Progenitor cell of endocrine pancreas (in vitro differentiated cells): ENCODE measurements at regions not wholly inside any gene's neighbourhood (a gene's known extent, or its start where the extent isn't known, plus 50 kb on each side); places are given as distances from the start of the nearest gene placed in this dataset.

ENCODE experiments used
- DNase-seq: peaks from one replicate; pipeline ENCODE4 v3.0.0; 2021; ENCODE audit warnings: low spot score; ENCODE audit not compliant: unreplicated experiment
- H3K27ac Mint-ChIP-seq: 2 replicates; pipeline ENCODE4 v1.8.0; 2021; ENCODE audit warnings: mild to moderate bottlenecking, moderate library complexity, mixed read lengths
- H3K27me3 Mint-ChIP-seq: 2 replicates; pipeline ENCODE4 v1.8.0; 2021; ENCODE audit warnings: mixed read lengths
- H3K36me3 Mint-ChIP-seq: 2 replicates; pipeline ENCODE4 v1.8.0; 2022; ENCODE audit warnings: mixed read lengths; ENCODE audit not compliant: insufficient read depth
- H3K4me1 Mint-ChIP-seq: 2 replicates; pipeline ENCODE4 v1.8.0; 2021; ENCODE audit warnings: low read depth, mixed read lengths
- H3K4me3 Mint-ChIP-seq: 2 replicates; pipeline ENCODE4 v1.8.0; 2021; ENCODE audit warnings: low read depth, mild to moderate bottlenecking, moderate library complexity, mixed read lengths
- H3K9me3 Mint-ChIP-seq: 2 replicates; pipeline ENCODE4 v1.8.0; 2021; ENCODE audit warnings: low read depth, mixed read lengths
- CTCF ChIP-seq: fragments of 200-600 bp; sonication (generic); IDR thresholded peaks from one replicate; pipeline ENCODE4 v1.5.0; 2021; ENCODE audit warnings: antibody characterized with exemption, mild to moderate bottlenecking; ENCODE audit not compliant: unreplicated experiment

- TF ChIP-seq CTCF: no peak
- H3K4me3 Mint-ChIP-seq: no peak overlapping the region
- H3K27ac Mint-ChIP-seq: no peak overlapping the region
- peaks cover 14% of the 10 kb centered on the region for H3K27me3 Mint-ChIP-seq
- H3K4me1 Mint-ChIP-seq: peaks cover 7% of the 10 kb centered on the region
- H3K36me3 Mint-ChIP-seq: no peaks in the 10 kb centered on the region
- no peak for DNase-seq
- H3K9me3 Mint-ChIP-seq: no peaks in the 10 kb centered on the region
These were observed 271.7 kb downstream of the NDUFA10 start for GRCh38 chr2:239753401-239753837.

- H3K27ac Mint-ChIP-seq: no peak overlapping the region
- H3K9me3 Mint-ChIP-seq: no peaks in the 10 kb centered on the region
- TF ChIP-seq CTCF: no peak
These were observed 272.2 kb downstream of the NDUFA10 start for GRCh38 chr2:239752951-239753350.

GRCh38 chr2:239751679-239752355 is 273.3 kb downstream of the NDUFA10 start:
- Mint-ChIP-seq H3K27me3 (peaks cover 10% of the 10 kb centered on the region), H3K4me3 (no peak overlapping the region), H3K36me3 (no peaks in the 10 kb centered on the region), H3K9me3 (no peaks in the 10 kb centered on the region), H3K27ac (no peak overlapping the region), H3K4me1 (no peaks in the 10 kb centered on the region)
- no peak for TF ChIP-seq CTCF
- no peak for DNase-seq

More at GRCh38 chr2:239752951-239753350, 272.2 kb downstream of the NDUFA10 start:
- peaks cover 2% of the 10 kb centered on the region for H3K4me1 Mint-ChIP-seq
- peaks cover 12% of the 10 kb centered on the region for H3K27me3 Mint-ChIP-seq
- no peak for DNase-seq
- no peaks in the 10 kb centered on the region for H3K36me3 Mint-ChIP-seq
- H3K4me3 Mint-ChIP-seq: no peak overlapping the region

GRCh38 chr2:239750929-239751678 is 274.0 kb downstream of the NDUFA10 start:
- Mint-ChIP-seq H3K36me3 (no peaks in the 10 kb centered on the region), H3K9me3 (no peaks in the 10 kb centered on the region), H3K27me3 (peaks cover 10% of the 10 kb centered on the region), H3K4me3 (no peak overlapping the region), H3K4me1 (peaks cover under 1% of the 10 kb centered on the region), H3K27ac (no peak overlapping the region)
- no peak for DNase-seq
- no peak for TF ChIP-seq CTCF

- DNase-seq: no peak
- Mint-ChIP-seq H3K27ac (no peak overlapping the region), H3K36me3 (no peaks in the 10 kb centered on the region), H3K4me3 (no peak overlapping the region), H3K4me1 (peaks cover 8% of the 10 kb centered on the region), H3K9me3 (no peaks in the 10 kb centered on the region), H3K27me3 (peaks cover 6% of the 10 kb centered on the region)
- no peak for TF ChIP-seq CTCF
These were observed 274.9 kb downstream of the NDUFA10 start for GRCh38 chr2:239750045-239750835.
